GM23248 (cell line): ENCODE measurements at regions not wholly inside any gene's neighbourhood (a gene's known extent, or its start where the extent isn't known, plus 50 kb on each side); places are given as distances from the start of the nearest gene placed in this dataset.

Experiments used
- EZH2 ChIP-seq: fragments of 200-600 bp; sonication (generic); IDR thresholded peaks from 2 replicates; pipeline ENCODE4 v1.6.1; 2018; ENCODE audit warnings: antibody characterized with exemption, mild to moderate bottlenecking; ENCODE audit not compliant: insufficient read depth, poor library complexity, severe bottlenecking
- EZH2phosphoT487 ChIP-seq: fragments of 200-600 bp; sonication (generic); IDR thresholded peaks from 2 replicates; pipeline ENCODE4 v1.6.1; 2018; ENCODE audit warnings: antibody characterized with exemption, moderate library complexity, mild to moderate bottlenecking, low read depth; ENCODE audit not compliant: insufficient read depth

- TF ChIP-seq EZH2 (no peak), EZH2phosphoT487 (no peak)
Measured at GRCh38 chr7:123398921-123399320, 135.5 kb downstream of the IQUB start.
